Ascending aorta (tissue), 2 donors: ENCODE measurements at regions not wholly inside any gene's neighbourhood (a gene's known extent, or its start where the extent isn't known, plus 50 kb on each side); places are given as distances from the start of the nearest gene placed in this dataset.

Experiments used
- DNase-seq, 2 donors: peaks; one replicate each; pipeline ENCODE4 v3.0.0-alpha.2; 2019; ENCODE audit warnings: low spot score in 2 of 2
- H3K27ac ChIP-seq, 2 donors: fragments of 200-600 bp; sonication (generic); one replicate each; pipeline ENCODE4 v1.5.1; 2016 to 2017; ENCODE audit warnings: mild to moderate bottlenecking in 1 of 2
- H3K27me3 ChIP-seq: fragments of 200-600 bp; sonication (generic); one replicate; pipeline ENCODE4 v1.5.1; 2017
- H3K36me3 ChIP-seq, 2 donors: fragments of 200-600 bp; sonication (generic); one replicate each; pipeline ENCODE4 v1.5.1; 2016
- H3K4me1 ChIP-seq, 2 donors: fragments of 200-600 bp; sonication (generic); one replicate each; pipeline ENCODE4 v1.5.1; 2016 to 2017; ENCODE audit warnings: mild to moderate bottlenecking in 1 of 2
- H3K4me3 ChIP-seq, 2 donors: fragments of 200-600 bp; sonication (generic); one replicate each; pipeline ENCODE4 v1.5.1; 2016 to 2017; ENCODE audit warnings: mild to moderate bottlenecking in 1 of 2
- H3K9me3 ChIP-seq, 2 donors: fragments of 200-600 bp; sonication (generic); one replicate each; pipeline ENCODE4 v1.5.1; 2016
- CTCF ChIP-seq, 3 experiments: fragments of 200-600 bp in 2 of 3; fragments of 450-650 bp in 1 of 3; sonication (generic) in 2 of 3; IDR thresholded peaks; one replicate each; pipeline ENCODE4 v1.5.1; 2016 to 2019; ENCODE audit warnings: antibody characterized with exemption in 3 of 3, mild to moderate bottlenecking in 1 of 3, moderate library complexity in 1 of 3
- intact Hi-C: fragments of 100-400 bp; cut with DNase I; formaldehyde crosslinking; loops from one replicate; pipeline ENCODE4 v1.15.1; 2023

GRCh38 chr9:74373348-74373747 is 123.8 kb upstream of the RORB start:
- intact Hi-C loops = no loop called here
- Histone ChIP-seq H3K4me3 (no peak overlapping the region), H3K27ac (no peak overlapping the region), H3K4me1 (no peaks in the 10 kb centered on the region), H3K36me3 (no peaks in the 10 kb centered on the region), H3K9me3 (no peaks in the 10 kb centered on the region), H3K27me3 (no peaks in the 10 kb centered on the region)
- TF ChIP-seq CTCF (IDR thresholded peaks at IDR 0.05) = no peak
- DNase-seq = no peak

DNA sequence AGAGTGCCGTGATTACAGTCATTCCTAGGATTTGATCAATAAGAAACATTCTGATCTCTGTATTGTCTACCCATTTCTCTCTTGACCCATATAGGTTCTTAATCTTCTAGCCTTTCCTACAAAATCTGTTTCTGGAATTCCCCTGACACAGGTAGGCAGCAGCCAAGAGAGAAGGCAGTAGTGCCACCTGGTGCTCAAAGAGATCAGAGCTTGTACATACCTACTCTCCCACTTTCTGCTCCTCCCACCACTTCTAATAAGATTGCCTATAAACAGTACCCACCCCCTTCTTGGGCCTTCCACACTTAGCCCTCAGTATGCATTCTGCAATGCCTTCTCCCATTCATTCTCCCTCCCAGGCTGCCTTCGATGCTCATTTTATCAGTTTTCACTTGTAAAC is 117.4 kb upstream of the RORB start:
- TF ChIP-seq CTCF (IDR thresholded peaks at IDR 0.05) = no peak
- no peak for DNase-seq
- Histone ChIP-seq H3K4me1 (no peaks in the 10 kb centered on the region), H3K9me3 (no peaks in the 10 kb centered on the region), H3K27me3 (no peaks in the 10 kb centered on the region), H3K27ac (no peak overlapping the region), H3K4me3 (no peak overlapping the region), H3K36me3 (no peaks in the 10 kb centered on the region)
- intact Hi-C loops = no loop called here

DNA sequence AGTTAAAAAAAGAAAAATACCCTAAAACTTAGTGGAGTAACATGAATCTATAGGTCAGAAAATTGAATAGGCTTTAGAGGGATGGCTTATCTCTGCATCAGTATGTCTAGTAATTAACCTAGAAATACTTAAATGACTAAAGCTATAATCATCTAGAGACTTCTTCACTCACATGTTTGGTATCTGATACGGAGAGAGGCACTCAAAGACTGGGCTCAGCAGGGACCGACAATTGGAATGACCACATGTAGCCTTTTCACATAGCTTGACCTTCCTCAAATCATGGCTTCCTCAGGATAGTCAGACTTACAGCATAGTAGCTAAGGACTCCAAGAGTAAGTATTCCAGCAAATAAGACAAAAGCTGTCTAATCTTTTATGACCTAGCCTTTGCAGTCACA is 105.3 kb upstream of the RORB start:
- Histone ChIP-seq H3K9me3 (no peaks in the 10 kb centered on the region), H3K36me3 (no peaks in the 10 kb centered on the region), H3K27me3 (no peaks in the 10 kb centered on the region), H3K4me1 (no peaks in the 10 kb centered on the region), H3K4me3 (no peak overlapping the region), H3K27ac (no peak overlapping the region)
- intact Hi-C loops = no loop called here
- TF ChIP-seq CTCF (IDR thresholded peaks at IDR 0.05) = no peak
- no peak for DNase-seq

DNA sequence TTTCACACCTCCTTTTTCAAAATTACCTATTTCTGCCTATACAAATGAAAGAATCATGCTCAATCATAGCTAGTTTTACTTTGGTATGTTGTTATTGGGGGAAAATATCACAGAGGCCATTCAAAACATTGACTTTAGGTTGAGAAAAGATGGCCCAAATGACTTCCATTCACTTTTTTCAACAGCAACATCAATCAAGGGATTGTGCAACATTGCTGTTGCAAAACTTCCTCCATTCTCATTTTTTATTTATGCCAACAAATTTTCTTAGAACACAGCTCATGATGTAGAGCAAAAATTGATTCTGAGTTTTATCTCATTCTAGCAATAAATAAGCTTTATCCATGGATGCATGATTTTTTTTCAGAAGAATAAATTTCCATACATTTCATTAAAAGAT is 93.6 kb upstream of the RORB start:
- H3K4me3 ChIP-seq = no peak overlapping the region
- no peak overlapping the region for H3K27ac ChIP-seq
- no peak for DNase-seq
- H3K27me3 ChIP-seq = no peaks in the 10 kb centered on the region
- intact Hi-C loops = no loop called here
- no peak for TF ChIP-seq CTCF (IDR thresholded peaks at IDR 0.05)
- peaks cover 5 to 6% of the 10 kb centered on the region in 2 donors for H3K9me3 ChIP-seq
- no peaks in the 10 kb centered on the region for H3K4me1 ChIP-seq
- H3K36me3 ChIP-seq = no peaks in the 10 kb centered on the region

DNA sequence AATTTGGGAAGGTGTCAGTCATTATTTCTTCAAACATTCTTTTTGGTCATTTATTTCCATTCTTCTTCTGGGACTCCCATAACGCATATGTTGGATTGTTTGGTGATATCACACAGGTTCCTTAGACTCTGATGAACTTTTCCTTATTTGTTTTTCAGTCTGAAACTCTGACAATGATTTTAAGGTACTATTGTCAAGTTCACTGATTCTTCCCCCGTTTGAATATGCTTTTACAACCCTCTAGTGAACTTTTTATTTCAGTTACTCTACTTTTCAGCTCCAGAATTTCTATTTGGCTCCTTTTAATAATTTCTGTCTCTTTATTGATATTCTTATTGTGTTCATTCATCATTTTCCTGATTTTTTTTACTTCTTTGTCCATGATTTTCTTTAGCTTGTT is 92.5 kb upstream of the RORB start:
- Histone ChIP-seq H3K4me1 (no peaks in the 10 kb centered on the region), H3K27me3 (no peaks in the 10 kb centered on the region), H3K4me3 (no peak overlapping the region), H3K27ac (no peak overlapping the region), H3K9me3 (peaks cover 5 to 6% of the 10 kb centered on the region in 2 donors), H3K36me3 (no peaks in the 10 kb centered on the region)
- intact Hi-C loops = loop anchor here (5.0 kb wide), 1 partner anchor 47 kb away; no protein-coding TSS in a partner anchor
- TF ChIP-seq CTCF (IDR thresholded peaks at IDR 0.05) = no peak
- no peak for DNase-seq

DNA sequence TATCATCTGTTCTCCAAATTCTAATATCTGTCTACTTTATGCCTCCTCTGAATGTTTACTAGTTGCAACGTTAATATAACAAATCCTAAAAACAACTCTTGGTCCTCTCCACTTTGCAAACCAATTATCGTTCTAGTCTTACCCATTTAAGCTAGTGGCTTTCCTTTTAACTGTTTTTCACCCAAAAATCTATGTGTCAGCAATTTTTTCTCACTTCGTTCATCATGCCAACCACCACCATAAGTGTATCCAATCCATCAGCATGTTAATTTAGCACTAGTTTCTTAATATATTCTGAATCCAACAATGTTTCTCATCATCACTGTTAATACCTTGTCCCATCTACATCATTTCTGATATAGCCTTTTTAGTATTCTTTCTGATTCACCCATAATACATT is 90.0 kb upstream of the RORB start:
- no peak for TF ChIP-seq CTCF (IDR thresholded peaks at IDR 0.05)
- Histone ChIP-seq H3K27me3 (no peaks in the 10 kb centered on the region), H3K9me3 (peaks cover 5 to 6% of the 10 kb centered on the region in 2 donors), H3K4me1 (no peaks in the 10 kb centered on the region), H3K36me3 (no peaks in the 10 kb centered on the region), H3K27ac (no peak overlapping the region), H3K4me3 (no peak overlapping the region)
- DNase-seq = no peak
- intact Hi-C loops = loop anchor here (5.0 kb wide), 1 partner anchor 50 kb away; no protein-coding TSS in a partner anchor
